IPS-20b (cell line): ENCODE measurements at regions not wholly inside any gene's neighbourhood (a gene's known extent, or its start where the extent isn't known, plus 50 kb on each side); places are given as distances from the start of the nearest gene placed in this dataset.
"Not testable (repeated sequence)": the region's sequence is repeated elsewhere in the genome, so short reads cannot be mapped to it uniquely, and the experiment has no call there.

Source experiments
- H3K27ac ChIP-seq: one replicate; pipeline ENCODE4 v1.5.1; 2013; ENCODE audit warnings: low read length
- H3K27me3 ChIP-seq: 2 replicates; pipeline ENCODE4 v1.6.1; 2013; ENCODE audit warnings: mild to moderate bottlenecking, low read length, inconsistent platforms; ENCODE audit not compliant: insufficient read depth
- H3K36me3 ChIP-seq: 2 replicates; pipeline ENCODE4 v1.6.1; 2013; ENCODE audit warnings: low read depth, mild to moderate bottlenecking, inconsistent platforms, low read length, moderate library complexity; ENCODE audit not compliant: insufficient read depth
- H3K4me1 ChIP-seq: 2 replicates; pipeline ENCODE4 v1.6.1; 2013; ENCODE audit warnings: mild to moderate bottlenecking, control low read depth, inconsistent platforms, low read length, moderate library complexity; ENCODE audit not compliant: insufficient read depth
- H3K4me3 ChIP-seq: 2 replicates; pipeline ENCODE4 v1.5.1; 2013; ENCODE audit warnings: mild to moderate bottlenecking, low read length, inconsistent platforms
- H3K9ac ChIP-seq: 2 replicates; pipeline ENCODE4 v1.6.1; 2013; ENCODE audit warnings: low read depth, mild to moderate bottlenecking, inconsistent platforms, low read length, moderate library complexity
- H3K9me3 ChIP-seq: 2 replicates; pipeline ENCODE4 v1.6.1; 2013; ENCODE audit warnings: mild to moderate bottlenecking, low read depth, low read length, inconsistent platforms; ENCODE audit not compliant: insufficient read depth

- no peak overlapping the region for H3K4me3 ChIP-seq
- H3K27ac ChIP-seq = no peak overlapping the region
- H3K9me3 ChIP-seq = no peaks in the 10 kb centered on the region
- H3K4me1 ChIP-seq = peaks cover 6% of the 10 kb centered on the region; the same call in 1 of the 2 replicates
- H3K9ac ChIP-seq = no peak overlapping the region
- H3K27me3 ChIP-seq = no peaks in the 10 kb centered on the region
- no peaks in the 10 kb centered on the region for H3K36me3 ChIP-seq
Observed at GRCh38 chr17:65297384-65297783, 160.2 kb downstream of the RGS9 start.

GRCh38 chr17:65294181-65294719 is 157.1 kb downstream of the RGS9 start:
- no peak overlapping the region for H3K27ac ChIP-seq
- no peaks in the 10 kb centered on the region for H3K27me3 ChIP-seq
- H3K36me3 ChIP-seq = no peaks in the 10 kb centered on the region
- H3K4me1 ChIP-seq = peaks cover 17% of the 10 kb centered on the region
- no peak overlapping the region for H3K9ac ChIP-seq
- no peaks in the 10 kb centered on the region for H3K9me3 ChIP-seq
- H3K4me3 ChIP-seq = no peak overlapping the region

GRCh38 chr17:65293584-65294180 is 156.5 kb downstream of the RGS9 start:
- no peaks in the 10 kb centered on the region for H3K27me3 ChIP-seq
- no peak overlapping the region for H3K4me3 ChIP-seq
- H3K9ac ChIP-seq = no peak overlapping the region
- no peaks in the 10 kb centered on the region for H3K9me3 ChIP-seq
- H3K36me3 ChIP-seq = no peaks in the 10 kb centered on the region
- peaks cover 17% of the 10 kb centered on the region for H3K4me1 ChIP-seq
- H3K27ac ChIP-seq = no peak overlapping the region

- Histone ChIP-seq H3K9ac (no peak overlapping the region), H3K27ac (no peak overlapping the region), H3K27me3 (no peaks in the 10 kb centered on the region)
Observed at GRCh38 chr17:65292430-65292829, 155.3 kb downstream of the RGS9 start.

GRCh38 chr17:65291301-65291700 is 154.1 kb downstream of the RGS9 start:
- H3K27ac ChIP-seq, H3K9ac ChIP-seq, H3K4me3 ChIP-seq: not testable (repeated sequence)

More at GRCh38 chr17:65292430-65292829, 155.3 kb downstream of the RGS9 start:
- H3K9me3 ChIP-seq = no peaks in the 10 kb centered on the region
- H3K36me3 ChIP-seq = no peaks in the 10 kb centered on the region
- H3K4me1 ChIP-seq = peaks cover 17% of the 10 kb centered on the region
- H3K4me3 ChIP-seq = no peak overlapping the region

GRCh38 chr17:65290616-65291015 is 153.4 kb downstream of the RGS9 start:
- Histone ChIP-seq H3K9me3 (no peaks in the 10 kb centered on the region), H3K36me3 (no peaks in the 10 kb centered on the region), H3K27ac (no peak overlapping the region), H3K4me1 (peaks cover 17% of the 10 kb centered on the region), H3K9ac (no peak overlapping the region), H3K27me3 (no peaks in the 10 kb centered on the region), H3K4me3 (no peak overlapping the region; the same call in 1 of the 2 replicates)

More at GRCh38 chr17:65291301-65291700, 154.1 kb downstream of the RGS9 start:
- H3K36me3 ChIP-seq, H3K27me3 ChIP-seq, H3K9me3 ChIP-seq: not testable (repeated sequence)
- peaks cover 17% of the 10 kb centered on the region for H3K4me1 ChIP-seq

GRCh38 chr17:65290056-65290455 is 152.9 kb downstream of the RGS9 start:
- Histone ChIP-seq H3K4me1 (peaks cover 17% of the 10 kb centered on the region), H3K27me3 (no peaks in the 10 kb centered on the region), H3K27ac (no peak overlapping the region), H3K4me3 (no peak overlapping the region; the same call in 1 of the 2 replicates), H3K36me3 (no peaks in the 10 kb centered on the region), H3K9ac (no peak overlapping the region), H3K9me3 (no peaks in the 10 kb centered on the region)

GRCh38 chr17:65287040-65287439 is 149.9 kb downstream of the RGS9 start:
- H3K27me3 ChIP-seq = no peaks in the 10 kb centered on the region
- H3K36me3 ChIP-seq = no peaks in the 10 kb centered on the region
- H3K27ac ChIP-seq = no peak overlapping the region
- no peak overlapping the region for H3K9ac ChIP-seq
- peaks cover 10% of the 10 kb centered on the region for H3K4me1 ChIP-seq
- no peaks in the 10 kb centered on the region for H3K9me3 ChIP-seq
- no peak overlapping the region for H3K4me3 ChIP-seq

- H3K27me3 ChIP-seq = 0 out of 2 replicates have a peak, but pooled peaks cover 2% of the 10 kb centered on the region
- H3K4me1 ChIP-seq = 0 out of 2 replicates have a peak, but pooled peaks cover under 1% of the 10 kb centered on the region
- no peaks in the 10 kb centered on the region for H3K9me3 ChIP-seq
- H3K9ac ChIP-seq = no peak overlapping the region
- no peak overlapping the region for H3K4me3 ChIP-seq
- H3K27ac ChIP-seq = no peak overlapping the region
- no peaks in the 10 kb centered on the region for H3K36me3 ChIP-seq
Observed at GRCh38 chr17:65283704-65284103, 146.5 kb downstream of the RGS9 start.

- H3K4me3 ChIP-seq = no peak overlapping the region
- no peak overlapping the region for H3K9ac ChIP-seq
- H3K27ac ChIP-seq = no peak overlapping the region
- no peaks in the 10 kb centered on the region for H3K9me3 ChIP-seq
- H3K27me3 ChIP-seq = 0 out of 2 replicates have a peak, but pooled peaks cover 4% of the 10 kb centered on the region
- H3K4me1 ChIP-seq = 0 out of 2 replicates have a peak, but pooled peaks cover 5% of the 10 kb centered on the region
- H3K36me3 ChIP-seq = no peaks in the 10 kb centered on the region
Observed at GRCh38 chr17:65279456-65279855, 142.3 kb downstream of the RGS9 start.

GRCh38 chr17:65278820-65279184 is 141.6 kb downstream of the RGS9 start:
- Histone ChIP-seq H3K9me3 (no peaks in the 10 kb centered on the region), H3K27ac (no peak overlapping the region), H3K27me3 (0 out of 2 replicates have a peak, but pooled peaks cover 4% of the 10 kb centered on the region), H3K36me3 (no peaks in the 10 kb centered on the region), H3K4me1 (0 out of 2 replicates have a peak, but pooled peaks cover 5% of the 10 kb centered on the region), H3K9ac (no peak overlapping the region), H3K4me3 (0 out of 2 replicates have a peak overlapping the region, but pooled peaks have one; percentile 11)
